ENCODE measurements at regions not wholly inside any gene's neighbourhood (a gene's known extent, or its start where the extent isn't known, plus 50 kb on each side); places are given as distances from the start of the nearest gene placed in this dataset.

GRCh38 chrX:5086388-5086787, 1142.3 kb downstream of the NLGN4X start:
- no peak for DNase-seq (ENCODE audit: low read depth)

- DNase-seq (ENCODE audit: low read depth) = no peak
These were observed 1144.4 kb downstream of the NLGN4X start for GRCh38 chrX:5084279-5084678.

- no peak for DNase-seq (ENCODE audit: low read depth)
These were observed 1146.0 kb downstream of the NLGN4X start for GRCh38 chrX:5082705-5083104.

- DNase-seq (ENCODE audit: low read depth) = peak; percentile 3
These were observed 1147.9 kb downstream of the NLGN4X start for GRCh38 chrX:5080791-5081190.

- peak; percentile 19 for DNase-seq (ENCODE audit: low read depth)
These were observed 1160.1 kb downstream of the NLGN4X start for GRCh38 chrX:5068550-5068949.

GRCh38 chrX:5057786-5058185, 1170.9 kb downstream of the NLGN4X start:
- no peak for DNase-seq (ENCODE audit: low read depth)

GRCh38 chrX:5054852-5055251, 1173.8 kb downstream of the NLGN4X start:
- DNase-seq (ENCODE audit: low read depth) = no peak

- DNase-seq (ENCODE audit: low read depth) = peak; percentile 94
These were observed 1176.7 kb downstream of the NLGN4X start for GRCh38 chrX:5051831-5052491.

GRCh38 chrX:5042563-5042962, 1186.1 kb downstream of the NLGN4X start:
- no peak for DNase-seq (ENCODE audit: low read depth)

- DNase-seq (ENCODE audit: low read depth) = no peak
These were observed 1196.9 kb downstream of the NLGN4X start for GRCh38 chrX:5031792-5032191.

- DNase-seq (ENCODE audit: low read depth) = no peak
These were observed 1213.2 kb downstream of the NLGN4X start for GRCh38 chrX:5015451-5015850.

- DNase-seq (ENCODE audit: low read depth) = no peak
These were observed 1233.8 kb downstream of the NLGN4X start for GRCh38 chrX:4994855-4995254.

- no peak for DNase-seq (ENCODE audit: low read depth)
These were observed 1250.1 kb downstream of the NLGN4X start for GRCh38 chrX:4978613-4979012.

GRCh38 chrX:4971646-4972045, 1257.0 kb downstream of the NLGN4X start:
- no peak for DNase-seq (ENCODE audit: low read depth)

- no peak for DNase-seq (ENCODE audit: low read depth)
These were observed 1250.7 kb upstream of the PRKX start for GRCh38 chrX:4964112-4964511.

- no peak for DNase-seq (ENCODE audit: low read depth)
These were observed 1250.0 kb upstream of the PRKX start for GRCh38 chrX:4963432-4963831.

- DNase-seq (ENCODE audit: low read depth) = no peak
These were observed 1231.3 kb upstream of the PRKX start for GRCh38 chrX:4944767-4945166.

GRCh38 chrX:4936315-4936714, 1222.9 kb upstream of the PRKX start:
- DNase-seq (ENCODE audit: low read depth) = no peak

- peak; percentile 0 for DNase-seq (ENCODE audit: low read depth)
These were observed 1222.4 kb upstream of the PRKX start for GRCh38 chrX:4935846-4936245.

GRCh38 chrX:4935401-4935800, 1222.0 kb upstream of the PRKX start:
- no peak for DNase-seq (ENCODE audit: low read depth)

- DNase-seq (ENCODE audit: low read depth) = peak; percentile 1
These were observed 1219.3 kb upstream of the PRKX start for GRCh38 chrX:4932790-4933189.

- no peak for DNase-seq (ENCODE audit: low read depth)
These were observed 1217.0 kb upstream of the PRKX start for GRCh38 chrX:4930426-4930825.

GRCh38 chrX:4925911-4926310, 1212.5 kb upstream of the PRKX start:
- no peak for DNase-seq (ENCODE audit: low read depth)

GRCh38 chrX:4909348-4909747, 1195.9 kb upstream of the PRKX start:
- no peak for DNase-seq (ENCODE audit: low read depth)
